Fibroblast of villous mesenchyme (primary cell): ENCODE measurements at regions not wholly inside any gene's neighbourhood (a gene's known extent, or its start where the extent isn't known, plus 50 kb on each side); places are given as distances from the start of the nearest gene placed in this dataset.

ENCODE experiments used
- DNase-seq: peaks from one replicate; pipeline ENCODE4 v3.0.0-alpha.2; 2010; ENCODE audit warnings: low read depth
- H3K4me3 ChIP-seq: 2 replicates; pipeline ENCODE4 v1.5.1; 2011; ENCODE audit warnings: low read depth, mild to moderate bottlenecking, low read length
- TF ChIP-seq, protein P1 (sequence below): IDR thresholded peaks from 2 replicates; pipeline ENCODE4 v1.5.1; 2012; ENCODE audit warnings: low read depth, mild to moderate bottlenecking, low read length; ENCODE audit not compliant: insufficient read depth

GRCh38 chr1:13930151-13930550 lies 230.2 kb downstream of the PRDM2 start:
- TF ChIP-seq, protein P1, sequence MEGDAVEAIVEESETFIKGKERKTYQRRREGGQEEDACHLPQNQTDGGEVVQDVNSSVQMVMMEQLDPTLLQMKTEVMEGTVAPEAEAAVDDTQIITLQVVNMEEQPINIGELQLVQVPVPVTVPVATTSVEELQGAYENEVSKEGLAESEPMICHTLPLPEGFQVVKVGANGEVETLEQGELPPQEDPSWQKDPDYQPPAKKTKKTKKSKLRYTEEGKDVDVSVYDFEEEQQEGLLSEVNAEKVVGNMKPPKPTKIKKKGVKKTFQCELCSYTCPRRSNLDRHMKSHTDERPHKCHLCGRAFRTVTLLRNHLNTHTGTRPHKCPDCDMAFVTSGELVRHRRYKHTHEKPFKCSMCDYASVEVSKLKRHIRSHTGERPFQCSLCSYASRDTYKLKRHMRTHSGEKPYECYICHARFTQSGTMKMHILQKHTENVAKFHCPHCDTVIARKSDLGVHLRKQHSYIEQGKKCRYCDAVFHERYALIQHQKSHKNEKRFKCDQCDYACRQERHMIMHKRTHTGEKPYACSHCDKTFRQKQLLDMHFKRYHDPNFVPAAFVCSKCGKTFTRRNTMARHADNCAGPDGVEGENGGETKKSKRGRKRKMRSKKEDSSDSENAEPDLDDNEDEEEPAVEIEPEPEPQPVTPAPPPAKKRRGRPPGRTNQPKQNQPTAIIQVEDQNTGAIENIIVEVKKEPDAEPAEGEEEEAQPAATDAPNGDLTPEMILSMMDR: no peak
- DNase-seq: no peak
- H3K4me3 ChIP-seq: no peak overlapping the region

GRCh38 chr1:13931226-13931625 lies 231.2 kb downstream of the PRDM2 start:
- TF ChIP-seq, protein P1: no peak
- no peak overlapping the region for H3K4me3 ChIP-seq
- no peak for DNase-seq

DNA sequence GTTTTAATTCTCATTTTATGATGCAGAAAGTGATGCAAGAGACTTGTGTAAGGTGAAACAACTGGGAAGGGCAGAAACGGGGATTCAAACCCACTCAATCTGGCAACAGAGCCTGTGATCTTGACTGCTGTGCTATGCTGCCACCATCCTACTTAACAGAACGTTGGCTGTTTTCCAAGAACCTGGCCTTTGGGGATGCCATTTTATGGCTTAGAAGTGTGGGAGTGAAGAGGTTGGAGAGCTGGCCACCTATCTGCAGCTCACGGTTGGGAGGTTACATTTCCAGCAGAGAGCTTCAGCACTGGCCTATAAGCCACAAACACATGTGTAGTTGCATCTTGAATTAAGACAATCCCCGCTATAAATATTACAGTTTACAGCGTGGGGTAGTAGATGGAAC lies 235.3 kb downstream of the PRDM2 start:
- H3K4me3 ChIP-seq: no peak overlapping the region
- DNase-seq: no peak
- TF ChIP-seq, protein P1: no peak

GRCh38 chr1:13941315-13941714 lies 241.3 kb downstream of the PRDM2 start:
- DNase-seq: no peak
- no peak overlapping the region for H3K4me3 ChIP-seq
- TF ChIP-seq, protein P1: no peak

DNA sequence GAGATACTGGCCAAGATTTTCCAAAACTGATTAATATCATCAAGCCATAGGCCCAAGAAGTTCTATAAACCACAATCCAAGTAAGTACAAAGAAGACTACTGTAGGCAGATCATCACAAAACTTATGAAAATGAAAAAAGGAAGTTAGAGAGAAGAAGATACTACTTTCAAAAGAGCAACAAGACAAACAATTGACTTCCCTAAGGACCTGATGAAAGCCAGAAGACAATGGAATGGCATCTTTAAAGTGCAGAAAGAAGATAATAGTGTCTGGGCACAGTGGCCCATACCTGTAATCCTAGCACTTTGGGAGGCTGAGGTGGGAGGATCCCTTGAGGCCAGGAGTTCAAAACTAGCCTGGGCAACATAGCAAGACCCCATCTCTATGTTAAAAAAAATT lies 243.1 kb downstream of the PRDM2 start:
- no peak for DNase-seq
- TF ChIP-seq, protein P1: no peak
- H3K4me3 ChIP-seq: no peak overlapping the region

GRCh38 chr1:13945856-13946255 lies 245.9 kb downstream of the PRDM2 start:
- TF ChIP-seq, protein P1: no peak
- H3K4me3 ChIP-seq: no peak overlapping the region
- DNase-seq: no peak

- no peak overlapping the region for H3K4me3 ChIP-seq
- TF ChIP-seq, protein P1: no peak
- DNase-seq: no peak
These were observed 247.7 kb downstream of the PRDM2 start for GRCh38 chr1:13947658-13948057.
